Stimulated activated CD4-positive, alpha-beta T cell treated with anti-CD3 and anti-CD28 coated beads, Interleukin-4, amount 100 ng/mL, for 1 hour (primary cell): ENCODE measurements at regions not wholly inside any gene's neighbourhood (a gene's known extent, or its start where the extent isn't known, plus 50 kb on each side); places are given as distances from the start of the nearest gene placed in this dataset.
A peak's percentile ranks its signal among the peaks of the same experiment; 100 is the strongest.

Experiments
- DNase-seq: peaks from one replicate; pipeline ENCODE4 v3.0.0-alpha.2; 2020

DNA sequence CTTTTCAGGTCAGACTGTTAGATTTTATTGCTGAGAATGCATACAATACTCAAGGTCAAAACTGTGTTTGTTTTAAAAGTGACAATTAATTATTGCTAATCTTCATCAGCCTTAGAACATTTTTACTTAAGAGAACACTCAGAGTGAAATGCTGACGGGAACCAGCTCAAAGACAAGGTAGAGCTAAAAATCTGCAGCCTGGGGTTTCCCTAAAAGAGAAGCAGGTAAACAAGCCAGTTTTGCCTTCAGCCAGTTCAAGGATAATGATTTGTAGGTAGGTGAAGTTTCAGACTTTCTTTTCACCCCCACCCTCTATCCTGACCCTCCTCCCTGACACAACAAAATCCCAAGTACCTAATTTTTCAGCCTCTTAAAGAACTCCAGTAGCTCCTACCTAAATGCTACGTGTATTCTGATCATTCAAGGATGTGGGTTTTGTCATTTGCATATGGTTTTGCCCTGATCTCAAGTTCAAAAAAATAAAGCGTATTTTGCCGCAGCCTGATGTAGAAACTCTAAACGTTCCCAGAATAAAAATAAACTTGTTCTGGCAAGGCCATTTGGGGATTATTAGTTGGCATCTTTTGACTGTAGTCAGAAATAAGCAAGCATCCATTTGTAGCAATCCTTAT is 407.2 kb downstream of the EFNA5 start:
- no peak for DNase-seq

DNA sequence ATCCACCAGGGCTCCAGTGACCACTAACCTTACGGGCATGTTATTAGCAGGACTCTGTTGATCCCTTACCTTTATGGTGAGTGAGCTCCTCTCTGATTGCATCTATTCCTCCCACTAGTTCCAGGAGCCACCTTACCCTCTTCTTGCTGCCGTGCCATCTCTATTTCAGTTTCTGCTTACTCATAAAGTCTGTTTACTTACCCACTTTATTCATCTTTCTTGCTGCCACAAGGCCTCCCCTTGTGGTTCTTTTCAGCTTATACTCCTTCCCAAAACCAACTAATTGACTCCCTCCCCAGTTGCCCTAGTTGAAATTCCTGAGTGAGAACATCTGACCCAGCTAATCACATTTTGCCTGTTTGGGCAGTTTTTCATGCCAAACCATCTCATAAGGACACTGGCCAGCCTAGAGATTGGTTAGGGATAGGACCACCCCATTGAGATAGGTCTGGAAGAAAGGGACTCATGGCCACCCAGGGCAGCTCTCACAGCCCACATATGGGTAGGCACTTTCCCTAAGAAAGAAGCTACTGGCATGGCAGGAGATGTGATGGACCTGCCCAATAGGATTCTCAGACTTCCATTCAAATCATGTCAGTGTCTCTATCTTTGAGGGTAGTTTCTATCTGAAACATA is 412.7 kb downstream of the EFNA5 start:
- no peak for DNase-seq

GRCh38 chr5:107254902-107255234 is 415.9 kb downstream of the EFNA5 start:
- no peak for DNase-seq

GRCh38 chr5:107254214-107254901 is 416.4 kb downstream of the EFNA5 start:
- no peak for DNase-seq

- no peak for DNase-seq
Observed at GRCh38 chr5:107253246-107253645, 417.5 kb downstream of the EFNA5 start.

GRCh38 chr5:107251151-107251550 is 419.6 kb downstream of the EFNA5 start:
- DNase-seq = no peak

- DNase-seq = peak; percentile 2
Observed at GRCh38 chr5:107248066-107248695, 422.6 kb downstream of the EFNA5 start.

- no peak for DNase-seq
Observed at GRCh38 chr5:107247427-107247826, 423.3 kb downstream of the EFNA5 start.

GRCh38 chr5:107243220-107243579 is 427.5 kb downstream of the EFNA5 start:
- DNase-seq = no peak

GRCh38 chr5:107242411-107243219 is 428.1 kb downstream of the EFNA5 start:
- DNase-seq = no peak

DNA sequence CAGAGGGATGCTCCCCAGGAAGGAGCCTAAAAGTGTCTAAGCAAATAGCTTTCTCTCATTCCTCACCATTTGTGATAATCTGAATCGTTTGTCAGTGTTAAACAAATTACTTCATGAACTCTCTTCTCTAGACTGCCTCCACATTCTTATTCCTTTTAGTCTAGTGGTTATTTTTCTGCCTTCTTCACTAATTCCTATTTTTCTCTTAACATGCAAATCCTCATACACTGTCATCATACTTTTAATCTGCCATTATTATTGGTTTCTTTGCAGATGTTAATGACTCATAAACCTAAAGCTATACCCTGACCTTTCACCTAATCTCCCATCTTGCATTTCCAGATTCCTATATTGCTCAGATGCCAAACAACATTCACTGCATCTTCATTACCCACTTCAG is 428.9 kb downstream of the EFNA5 start:
- no peak for DNase-seq

GRCh38 chr5:107235167-107235566 is 435.6 kb downstream of the EFNA5 start:
- DNase-seq = no peak

DNA sequence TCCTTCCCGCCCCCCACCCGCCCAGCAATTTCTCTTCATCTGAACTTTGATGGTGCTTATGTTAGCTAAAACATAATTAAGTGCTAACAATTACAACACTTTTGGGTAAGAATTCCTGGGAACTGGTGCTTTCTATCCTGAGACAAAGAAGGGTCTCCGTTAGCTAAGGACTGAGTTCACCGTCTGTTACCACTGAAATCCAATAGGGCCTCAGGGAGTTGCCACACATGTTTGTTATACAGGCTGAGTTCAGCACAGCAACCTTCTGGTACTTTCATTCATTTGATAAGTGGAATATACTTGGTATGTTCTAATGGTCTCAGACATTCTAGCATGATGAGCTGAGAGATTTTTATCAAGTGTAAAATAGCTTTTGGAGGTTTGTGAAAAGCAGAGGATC is 437.9 kb downstream of the EFNA5 start:
- DNase-seq = no peak

DNA sequence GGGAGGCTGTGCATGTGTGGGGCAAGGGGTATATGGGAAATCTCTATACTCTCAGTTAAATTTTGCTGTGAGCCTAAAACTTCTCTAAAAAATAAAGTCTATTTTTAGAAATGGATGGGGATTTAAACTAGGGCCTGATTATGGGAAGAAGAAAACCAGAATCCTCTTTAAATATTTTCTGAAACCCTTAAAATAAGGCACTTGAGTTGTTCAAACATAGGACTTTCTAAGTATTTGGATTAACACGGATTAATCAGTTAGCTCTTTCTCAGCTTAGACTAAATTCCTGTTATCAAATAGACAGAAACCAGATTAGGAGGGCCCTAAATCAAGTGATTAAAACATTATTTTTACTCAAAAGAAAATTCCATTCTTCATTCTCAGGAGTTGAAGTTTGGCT is 438.4 kb downstream of the EFNA5 start:
- DNase-seq = no peak

GRCh38 chr5:107231191-107231590 is 439.5 kb downstream of the EFNA5 start:
- DNase-seq = no peak

GRCh38 chr5:107230367-107230766 is 440.4 kb downstream of the EFNA5 start:
- no peak for DNase-seq

GRCh38 chr5:107228226-107228625 is 442.5 kb downstream of the EFNA5 start:
- no peak for DNase-seq

GRCh38 chr5:107224272-107224671 is 446.5 kb downstream of the EFNA5 start:
- DNase-seq = no peak

DNA sequence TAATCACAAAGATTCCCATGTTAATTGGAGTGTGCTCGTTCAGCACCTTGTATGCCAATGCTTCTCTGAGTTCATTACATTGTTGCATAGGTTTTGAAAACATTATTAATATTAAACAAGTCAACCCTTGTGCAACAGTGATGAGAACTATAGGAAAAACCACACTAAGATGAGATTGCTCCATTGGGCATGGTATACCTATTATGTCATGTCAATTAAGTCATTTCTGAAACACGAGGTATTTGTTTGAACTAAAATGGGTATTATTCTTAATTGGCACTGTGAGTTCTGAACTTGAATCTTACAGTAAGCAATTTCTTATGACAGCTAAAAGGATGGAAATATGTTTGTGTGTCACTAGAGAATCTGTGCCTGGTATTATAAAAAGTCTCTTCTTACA is 447.7 kb downstream of the EFNA5 start:
- DNase-seq = no peak

DNA sequence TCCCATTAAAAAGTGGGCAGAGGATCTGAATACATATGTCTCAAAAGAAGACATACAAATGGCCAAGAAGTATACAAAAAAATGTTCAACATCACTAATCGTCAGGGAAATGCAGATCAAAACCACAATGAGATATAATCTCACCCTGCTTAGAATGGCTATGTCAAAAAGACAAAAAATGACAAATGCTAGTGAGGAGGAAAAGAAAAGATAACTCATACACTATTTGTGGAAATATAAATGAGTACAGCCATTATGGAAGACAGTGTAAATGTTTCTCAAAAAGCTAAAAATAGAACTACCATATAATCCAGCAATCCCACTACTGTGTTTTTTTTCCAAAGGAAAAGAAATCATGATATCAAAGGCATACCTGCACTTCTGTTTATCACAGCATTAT is 450.7 kb downstream of the EFNA5 start:
- no peak for DNase-seq

GRCh38 chr5:107218457-107219193 is 452.1 kb downstream of the EFNA5 start:
- DNase-seq = no peak

- DNase-seq = no peak
Observed at GRCh38 chr5:107217721-107218130, 453.0 kb downstream of the EFNA5 start.

- DNase-seq = no peak
Observed at GRCh38 chr5:107216587-107216986, 454.1 kb downstream of the EFNA5 start.
